ENCODE measurements at regions not wholly inside any gene's neighbourhood (a gene's known extent, or its start where the extent isn't known, plus 50 kb on each side); places are given as distances from the start of the nearest gene placed in this dataset.

DNA sequence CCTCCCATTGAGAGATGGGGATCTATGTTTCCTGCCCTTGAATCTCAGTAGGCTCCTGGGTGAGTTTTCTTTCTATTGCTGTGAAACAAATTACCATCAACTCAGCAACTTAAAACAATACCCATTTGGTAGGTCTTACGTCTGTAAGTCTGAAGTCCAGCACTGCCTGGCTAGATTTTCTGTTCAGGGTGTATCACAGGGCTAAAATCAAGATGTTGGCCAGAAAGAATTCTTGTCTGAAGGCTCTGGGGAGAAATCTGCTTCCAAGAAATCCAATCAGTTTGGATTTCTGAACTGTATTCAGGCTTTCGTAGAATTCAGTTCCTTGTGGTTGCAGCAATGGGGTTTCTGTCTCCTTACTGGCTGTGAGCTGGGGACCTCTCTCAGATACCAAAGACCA lies 99.6 kb upstream of the SLC24A3 start:
- no peaks in the 10 kb centered on the region for H3K27me3 ChIP-seq
- ATAC-seq (no peak), DNase-seq (no peak)
- intact Hi-C loops (cut with DNase I): no loop called here
- no peaks in the 10 kb centered on the region for H3K36me3 ChIP-seq
- H3K4me1 ChIP-seq: no peaks in the 10 kb centered on the region
- no peaks in the 10 kb centered on the region for H3K9me3 ChIP-seq
- TF ChIP-seq, protein P1, sequence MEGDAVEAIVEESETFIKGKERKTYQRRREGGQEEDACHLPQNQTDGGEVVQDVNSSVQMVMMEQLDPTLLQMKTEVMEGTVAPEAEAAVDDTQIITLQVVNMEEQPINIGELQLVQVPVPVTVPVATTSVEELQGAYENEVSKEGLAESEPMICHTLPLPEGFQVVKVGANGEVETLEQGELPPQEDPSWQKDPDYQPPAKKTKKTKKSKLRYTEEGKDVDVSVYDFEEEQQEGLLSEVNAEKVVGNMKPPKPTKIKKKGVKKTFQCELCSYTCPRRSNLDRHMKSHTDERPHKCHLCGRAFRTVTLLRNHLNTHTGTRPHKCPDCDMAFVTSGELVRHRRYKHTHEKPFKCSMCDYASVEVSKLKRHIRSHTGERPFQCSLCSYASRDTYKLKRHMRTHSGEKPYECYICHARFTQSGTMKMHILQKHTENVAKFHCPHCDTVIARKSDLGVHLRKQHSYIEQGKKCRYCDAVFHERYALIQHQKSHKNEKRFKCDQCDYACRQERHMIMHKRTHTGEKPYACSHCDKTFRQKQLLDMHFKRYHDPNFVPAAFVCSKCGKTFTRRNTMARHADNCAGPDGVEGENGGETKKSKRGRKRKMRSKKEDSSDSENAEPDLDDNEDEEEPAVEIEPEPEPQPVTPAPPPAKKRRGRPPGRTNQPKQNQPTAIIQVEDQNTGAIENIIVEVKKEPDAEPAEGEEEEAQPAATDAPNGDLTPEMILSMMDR (IDR thresholded peaks at IDR 0.05): no peak
- no peak overlapping the region for H3K4me3 ChIP-seq
- H3K27ac ChIP-seq: no peak overlapping the region

DNA sequence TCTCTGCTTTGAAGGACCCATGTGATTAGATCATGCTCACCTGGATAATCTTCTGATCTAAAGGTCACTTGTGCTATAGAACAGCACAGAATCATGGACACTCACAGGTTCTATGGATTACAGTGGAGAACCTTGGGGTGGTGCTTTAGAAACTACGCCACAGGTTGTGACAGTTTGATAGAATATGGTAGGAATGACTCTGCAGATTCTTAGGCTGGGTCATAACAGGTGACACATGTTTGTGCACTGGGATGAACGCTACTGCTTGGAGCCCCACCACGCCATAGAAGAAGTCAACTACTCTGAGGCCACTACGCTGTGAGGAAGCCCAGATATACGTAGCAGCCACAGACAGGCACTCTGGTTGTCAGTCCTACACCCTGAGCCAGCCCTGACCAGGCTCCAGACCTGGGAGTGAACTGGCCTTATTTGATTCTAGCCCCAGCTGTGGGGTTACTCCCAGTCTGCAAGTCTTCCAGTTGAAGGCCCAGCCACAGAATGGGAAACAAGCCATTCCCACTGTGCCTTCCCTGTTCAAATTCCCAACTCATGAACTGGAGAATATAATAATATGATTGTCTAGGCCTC lies 99.0 kb upstream of the SLC24A3 start:
- Histone ChIP-seq H3K27me3 (no peaks in the 10 kb centered on the region), H3K4me3 (no peak overlapping the region), H3K36me3 (no peaks in the 10 kb centered on the region), H3K9me3 (no peaks in the 10 kb centered on the region), H3K27ac (no peak overlapping the region), H3K4me1 (no peaks in the 10 kb centered on the region)
- DNase-seq (no peak), ATAC-seq (no peak)
- intact Hi-C loops (cut with DNase I): no loop called here
- TF ChIP-seq, protein P1 (IDR thresholded peaks at IDR 0.05): no peak

DNA sequence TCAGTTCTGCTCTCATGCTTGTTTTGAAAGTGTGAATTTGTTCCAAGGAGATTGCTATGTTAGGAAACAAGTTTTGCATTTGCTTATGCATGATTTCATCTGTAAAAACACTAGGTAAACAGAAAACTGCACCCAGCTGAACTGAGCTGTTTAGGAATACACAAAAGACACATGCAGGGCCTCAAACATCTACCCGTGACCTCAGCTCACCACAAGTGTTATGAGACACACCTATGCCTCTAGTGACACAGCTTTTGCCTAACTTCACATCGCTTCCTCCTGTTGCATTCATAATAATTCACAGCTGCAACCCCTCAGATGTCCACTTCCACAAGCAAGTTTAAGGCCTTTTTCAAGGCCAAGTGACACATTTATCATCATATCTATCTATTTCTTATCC lies 98.0 kb upstream of the SLC24A3 start:
- ATAC-seq: no peak
- no peaks in the 10 kb centered on the region for H3K4me1 ChIP-seq
- H3K36me3 ChIP-seq: no peaks in the 10 kb centered on the region
- H3K9me3 ChIP-seq: no peaks in the 10 kb centered on the region
- no peak overlapping the region for H3K27ac ChIP-seq
- intact Hi-C loops (cut with DNase I): no loop called here
- no peaks in the 10 kb centered on the region for H3K27me3 ChIP-seq
- H3K4me3 ChIP-seq: no peak overlapping the region
- DNase-seq: no peak
- TF ChIP-seq, protein P1 (IDR thresholded peaks at IDR 0.05): no peak

DNA sequence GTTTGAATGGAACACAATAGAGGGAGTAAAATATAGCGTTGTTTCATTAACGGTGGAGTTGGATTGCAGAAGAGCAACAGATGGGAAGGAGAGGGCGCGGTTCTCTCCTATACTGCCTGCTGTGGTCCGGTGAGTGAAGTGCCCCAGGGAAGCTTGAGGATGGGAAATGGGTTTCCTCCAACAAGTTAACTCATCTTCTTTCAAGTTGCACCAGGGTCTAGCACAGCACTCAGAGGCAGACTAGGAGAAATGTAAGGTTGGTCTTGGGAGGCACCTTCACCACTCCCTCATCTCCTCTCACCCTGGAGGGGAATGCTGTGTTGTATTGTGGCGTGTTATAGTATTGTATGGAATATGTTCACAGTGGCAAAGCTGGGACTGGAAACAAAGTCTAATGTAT lies 96.9 kb upstream of the SLC24A3 start:
- TF ChIP-seq, protein P1 (IDR thresholded peaks at IDR 0.05): no peak
- DNase-seq (no peak), ATAC-seq (no peak)
- Histone ChIP-seq H3K9me3 (no peaks in the 10 kb centered on the region), H3K27me3 (no peaks in the 10 kb centered on the region), H3K27ac (no peak overlapping the region), H3K4me1 (no peaks in the 10 kb centered on the region), H3K36me3 (no peaks in the 10 kb centered on the region), H3K4me3 (no peak overlapping the region)
- intact Hi-C loops (cut with DNase I): no loop called here

DNA sequence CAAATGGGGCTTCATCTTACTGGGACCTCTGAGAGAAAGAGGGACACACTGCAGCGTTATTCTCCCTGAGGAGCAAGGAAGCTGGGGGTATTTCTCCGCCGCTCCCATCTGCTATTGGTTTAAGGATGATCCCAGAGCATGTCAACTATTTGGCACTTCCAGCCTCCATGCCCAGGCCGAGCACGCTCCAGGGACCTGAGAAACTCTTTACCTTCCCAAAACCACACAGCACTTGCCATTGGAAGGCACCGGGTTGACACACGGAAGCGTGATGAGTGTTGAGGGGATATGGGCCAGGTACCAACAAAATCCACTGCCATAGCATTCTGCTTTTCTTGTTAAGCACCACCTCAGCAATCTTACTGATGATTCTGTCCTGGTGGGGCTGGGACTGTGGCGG lies 92.4 kb upstream of the SLC24A3 start:
- no peak for ATAC-seq
- no peaks in the 10 kb centered on the region for H3K4me1 ChIP-seq
- no peak for DNase-seq
- no peak overlapping the region for H3K27ac ChIP-seq
- no peaks in the 10 kb centered on the region for H3K9me3 ChIP-seq
- intact Hi-C loops (cut with DNase I): no loop called here
- TF ChIP-seq, protein P1 (IDR thresholded peaks at IDR 0.05): no peak
- H3K36me3 ChIP-seq: no peaks in the 10 kb centered on the region
- H3K4me3 ChIP-seq: no peak overlapping the region
- no peaks in the 10 kb centered on the region for H3K27me3 ChIP-seq

Data from left lung (tissue), 4 donors.